ENCODE measurements at regions not wholly inside any gene's neighbourhood (a gene's known extent, or its start where the extent isn't known, plus 50 kb on each side); places are given as distances from the start of the nearest gene placed in this dataset.

GRCh38 chr3:73694983-73695757 is 70.4 kb upstream of the PDZRN3 start:
- Histone ChIP-seq H3K27ac (replicated peaks in 1 of 4) (no peak overlapping the region), H3K27me3 (no peaks in the 10 kb centered on the region), H3K9me3 (no peaks in the 10 kb centered on the region), H3K4me1 (peaks cover 0 to 4% (median 0%) of the 10 kb centered on the region in 4 donors), H3K4me3 (no peak overlapping the region), H3K36me3 (no peaks in the 10 kb centered on the region)
- 90% methylated on average over 1 of the region's 1 CpG for WGBS
- intact Hi-C loops (cut with DNase I): no loop called here
- TF ChIP-seq EP300 (IDR thresholded peaks at IDR 0.05): no peak
- no peak for TF ChIP-seq POLR2A (IDR thresholded peaks at IDR 0.05; ENCODE audit: low read depth)
- no peak for TF ChIP-seq CTCF (IDR thresholded peaks at IDR 0.05)
- no peak for TF ChIP-seq POLR2AphosphoS5 (IDR thresholded peaks at IDR 0.05)
- DNase-seq (ENCODE audit: extremely low spot score): no peak

GRCh38 chr3:73687106-73688004 is 62.6 kb upstream of the PDZRN3 start:
- TF ChIP-seq POLR2AphosphoS5 (IDR thresholded peaks at IDR 0.05) (no peak), EP300 (IDR thresholded peaks at IDR 0.05) (no peak), CTCF (IDR thresholded peaks at IDR 0.05) (no peak), POLR2A (IDR thresholded peaks at IDR 0.05; ENCODE audit: low read depth) (no peak)
- Histone ChIP-seq H3K27me3 (no peaks in the 10 kb centered on the region), H3K4me1 (no peaks in the 10 kb centered on the region), H3K9me3 (no peaks in the 10 kb centered on the region), H3K4me3 (no peak overlapping the region), H3K36me3 (no peaks in the 10 kb centered on the region), H3K27ac (replicated peaks in 1 of 4) (no peak overlapping the region)
- intact Hi-C loops (cut with DNase I): no loop called here
- DNase-seq (ENCODE audit: extremely low spot score): no peak
- WGBS: 53% methylated on average over 5 of the region's 5 CpGs

- no peaks in the 10 kb centered on the region for H3K36me3 ChIP-seq
- no peak overlapping the region for H3K4me3 ChIP-seq
- no peaks in the 10 kb centered on the region for H3K27me3 ChIP-seq
- TF ChIP-seq POLR2AphosphoS5 (IDR thresholded peaks at IDR 0.05) (no peak), EP300 (IDR thresholded peaks at IDR 0.05) (no peak), POLR2A (IDR thresholded peaks at IDR 0.05; ENCODE audit: low read depth) (no peak), CTCF (IDR thresholded peaks at IDR 0.05) (no peak)
- intact Hi-C loops (cut with DNase I): no loop called here
- 79% methylated on average over 4 of the region's 4 CpGs for WGBS
- no peak for DNase-seq (ENCODE audit: extremely low spot score)
- no peak overlapping the region for H3K27ac ChIP-seq (replicated peaks in 1 of 4)
- no peaks in the 10 kb centered on the region for H3K9me3 ChIP-seq
- H3K4me1 ChIP-seq: no peaks in the 10 kb centered on the region
Measured at GRCh38 chr3:73685061-73685460, 60.3 kb upstream of the PDZRN3 start.

GRCh38 chr3:73683706-73684105 is 59.0 kb upstream of the PDZRN3 start:
- Histone ChIP-seq H3K4me1 (no peaks in the 10 kb centered on the region), H3K9me3 (no peaks in the 10 kb centered on the region), H3K27ac (replicated peaks in 1 of 4) (no peak overlapping the region), H3K4me3 (no peak overlapping the region), H3K36me3 (no peaks in the 10 kb centered on the region), H3K27me3 (no peaks in the 10 kb centered on the region)
- 93% methylated on average over 4 of the region's 5 CpGs for WGBS
- intact Hi-C loops (cut with DNase I): no loop called here
- DNase-seq (ENCODE audit: extremely low spot score): no peak
- no peak for TF ChIP-seq CTCF (IDR thresholded peaks at IDR 0.05)
- no peak for TF ChIP-seq POLR2AphosphoS5 (IDR thresholded peaks at IDR 0.05)
- TF ChIP-seq EP300 (IDR thresholded peaks at IDR 0.05): no peak
- TF ChIP-seq POLR2A (IDR thresholded peaks at IDR 0.05; ENCODE audit: low read depth): no peak
